Skeletal muscle cell (primary cell): ENCODE measurements at regions not wholly inside any gene's neighbourhood (a gene's known extent, or its start where the extent isn't known, plus 50 kb on each side); places are given as distances from the start of the nearest gene placed in this dataset.

ENCODE experiments used
- DNase-seq: peaks from one replicate; pipeline ENCODE4 v3.0.0-alpha.2; 2010; ENCODE audit warnings: low read depth
- H3K4me3 ChIP-seq: 2 replicates; pipeline ENCODE4 v1.5.1; 2011; ENCODE audit warnings: low read depth, mild to moderate bottlenecking, control low read depth, low read length, moderate library complexity

DNA sequence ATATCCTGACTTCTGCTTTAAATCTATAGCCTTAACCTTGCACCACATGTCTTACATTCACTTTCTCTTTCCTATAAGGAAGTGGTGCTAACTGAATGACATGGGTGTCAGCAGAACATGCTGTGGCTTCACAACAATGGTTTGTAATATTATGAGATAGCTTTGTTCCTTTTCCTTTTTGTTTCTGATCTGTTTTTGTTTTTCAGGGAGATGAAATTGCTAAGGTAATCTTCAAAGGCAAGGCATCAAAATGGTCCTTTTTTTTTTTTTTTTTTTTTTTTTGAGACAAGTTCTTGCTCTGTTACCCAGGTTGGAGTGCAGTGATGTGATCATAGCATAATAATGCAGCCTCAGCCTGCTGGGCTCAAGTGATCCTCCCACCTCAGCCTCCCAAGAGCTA lies 53.6 kb upstream of the RANBP6 start:
- H3K4me3 ChIP-seq: no peak overlapping the region
- DNase-seq: no peak

GRCh38 chr9:6067426-6067825 lies 52.0 kb upstream of the RANBP6 start:
- H3K4me3 ChIP-seq: no peak overlapping the region
- DNase-seq: no peak
